Left colon (tissue), 2 donors: ENCODE measurements at regions not wholly inside any gene's neighbourhood (a gene's known extent, or its start where the extent isn't known, plus 50 kb on each side); places are given as distances from the start of the nearest gene placed in this dataset.

ENCODE experiments used
- ATAC-seq: fragments of 200-7000 bp; cut with Tn5 transposase; one replicate; pipeline ENCODE4 v1.9.1; 2020; ENCODE audit warnings: mild to moderate bottlenecking, moderate library complexity
- DNase-seq, 2 donors: peaks; one replicate each; pipeline ENCODE4 v3.0.0-alpha.2; 2020
- intact Hi-C, 2 donors: fragments of 100-400 bp; cut with DNase I in 1 of 2; cut with micrococcal nuclease in 1 of 2; formaldehyde crosslinking; loops; one replicate each; pipeline versions ENCODE4 v1.11.2 to v1.14.0; 2022; cut with DNase I, micrococcal nuclease
- donor health status: DM: no; HTN: no; CAD: no.
- donor health status: DM: yes; HTN: yes; CAD: no.

DNA sequence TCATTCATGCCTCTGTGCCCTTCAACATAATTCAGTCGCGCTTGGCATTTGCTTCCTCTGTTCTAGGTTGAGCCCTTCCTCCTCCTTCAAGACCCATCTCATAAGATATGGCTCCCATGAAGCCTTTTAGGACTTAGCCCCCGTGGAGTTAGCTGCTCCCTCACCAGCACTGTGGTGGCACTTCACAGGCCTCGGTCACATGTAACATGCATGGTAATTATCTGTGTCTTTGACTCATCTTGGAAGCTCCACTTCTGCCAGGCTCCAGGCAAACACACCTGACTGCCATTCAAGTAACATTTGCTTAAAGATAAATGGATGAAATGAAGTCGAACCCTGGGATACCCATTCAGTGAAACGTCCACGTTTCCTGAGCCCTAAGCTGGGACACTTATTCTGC lies 484.7 kb downstream of the EIPR1 start:
- no peak for DNase-seq
- ATAC-seq, result no peak
- intact Hi-C loops, result no loop called here

DNA sequence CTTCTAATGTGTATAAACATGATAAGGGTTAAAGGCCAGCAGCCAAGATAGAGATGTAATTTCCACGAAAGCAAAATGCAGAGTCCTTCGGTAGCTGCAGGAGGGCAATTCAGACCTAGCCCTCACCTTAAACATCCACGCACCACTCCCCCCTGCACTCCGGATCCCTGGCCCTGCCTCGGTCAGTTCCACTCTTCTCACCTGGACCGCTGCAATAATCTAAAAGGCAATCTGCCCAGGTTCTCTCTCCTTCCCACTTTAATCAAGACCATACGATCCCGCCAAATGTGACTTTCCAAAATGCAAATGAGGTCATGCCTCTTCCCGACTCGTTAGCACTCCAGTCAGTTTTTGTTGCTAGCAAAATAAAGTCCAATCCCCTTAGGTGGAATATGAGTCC lies 485.2 kb downstream of the EIPR1 start:
- ATAC-seq (no peak), DNase-seq (no peak)
- intact Hi-C loops, result no loop called here

DNA sequence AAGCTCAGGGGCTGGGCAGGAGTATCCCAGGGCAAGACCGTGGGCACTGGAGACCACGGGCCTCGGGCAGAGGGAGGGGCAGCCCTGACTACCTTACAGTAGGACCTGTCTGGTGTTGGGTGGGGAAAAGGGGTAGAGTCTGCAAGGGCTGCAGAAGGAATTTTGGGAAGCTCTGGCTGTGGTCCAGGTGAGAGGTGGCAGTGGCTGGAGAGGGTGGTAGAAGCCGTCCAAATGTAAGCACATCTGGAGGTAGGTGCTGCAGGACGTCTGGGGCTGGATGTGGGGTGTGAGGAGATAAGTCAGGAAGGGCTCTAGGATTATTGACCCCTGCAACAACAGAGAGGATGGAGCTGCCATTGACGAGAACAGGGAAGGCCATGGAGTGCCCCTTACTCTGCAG lies 486.7 kb downstream of the EIPR1 start:
- DNase-seq (no peak), ATAC-seq (no peak)

DNA sequence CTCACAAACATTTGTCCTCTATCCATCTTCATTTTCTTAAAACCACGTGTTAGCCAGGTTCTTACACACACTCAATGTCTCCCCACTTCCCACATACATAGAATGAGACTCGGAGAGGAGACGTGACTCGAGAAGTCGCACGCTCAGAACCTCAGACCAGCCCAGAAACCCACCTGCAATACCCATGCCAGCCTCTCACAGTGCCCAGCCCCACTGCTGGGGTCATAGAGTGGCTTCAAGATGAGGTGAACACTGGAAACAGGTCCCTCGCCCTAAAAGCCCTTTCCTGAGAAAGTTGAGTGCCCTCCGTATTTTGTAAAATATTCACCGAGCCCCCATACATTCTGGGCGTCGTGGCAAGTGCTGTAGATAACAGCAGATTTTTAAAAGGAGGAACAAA lies 487.4 kb downstream of the EIPR1 start:
- intact Hi-C loops, result no loop called here
- ATAC-seq (no peak), DNase-seq (no peak)

More for the DNA sequence above, 486.7 kb downstream of the EIPR1 start:
- intact Hi-C loops, result no loop called here

DNA sequence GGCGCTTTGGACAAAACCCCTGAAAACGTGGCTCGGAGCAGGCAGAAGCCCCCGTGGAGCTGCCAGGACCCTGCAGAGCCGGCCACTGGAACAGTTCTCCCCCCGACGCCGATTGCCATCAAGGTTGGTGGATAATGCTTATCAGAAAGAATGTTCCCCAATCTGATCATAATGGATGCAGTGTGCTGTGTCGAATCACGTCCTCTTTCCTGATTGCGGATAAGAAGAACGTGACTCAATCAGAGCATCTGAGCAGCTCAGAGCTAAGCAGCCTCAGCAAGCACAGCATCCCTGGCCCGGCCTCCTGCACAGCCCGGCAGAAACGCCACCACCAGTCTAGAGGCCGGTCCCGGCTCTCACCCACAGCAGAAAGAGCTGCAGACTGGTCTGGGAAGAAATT lies 488.0 kb downstream of the EIPR1 start:
- ATAC-seq (no peak), DNase-seq (no peak)
- intact Hi-C loops, result no loop called here

DNA sequence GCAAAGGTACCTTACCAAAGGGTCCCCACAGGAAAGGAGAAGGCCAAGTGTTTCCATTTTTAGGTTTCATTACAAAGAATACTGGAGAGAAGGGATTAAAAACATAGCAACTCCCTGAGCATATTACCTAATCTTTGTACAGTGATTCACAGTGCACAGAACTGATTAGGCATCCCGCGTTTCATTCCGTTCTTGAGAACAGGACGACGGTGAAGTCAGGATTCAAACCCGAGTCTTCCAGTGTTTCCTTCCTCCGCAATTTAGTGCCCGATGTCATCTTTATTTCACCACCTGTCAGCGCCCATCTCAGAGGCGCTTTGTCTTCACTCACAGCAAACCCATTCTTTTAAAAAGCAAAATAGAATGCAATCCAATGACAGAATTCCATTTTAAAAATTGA lies 488.5 kb downstream of the EIPR1 start:
- ATAC-seq, result no peak
- intact Hi-C loops, result no loop called here
- DNase-seq, result no peak

DNA sequence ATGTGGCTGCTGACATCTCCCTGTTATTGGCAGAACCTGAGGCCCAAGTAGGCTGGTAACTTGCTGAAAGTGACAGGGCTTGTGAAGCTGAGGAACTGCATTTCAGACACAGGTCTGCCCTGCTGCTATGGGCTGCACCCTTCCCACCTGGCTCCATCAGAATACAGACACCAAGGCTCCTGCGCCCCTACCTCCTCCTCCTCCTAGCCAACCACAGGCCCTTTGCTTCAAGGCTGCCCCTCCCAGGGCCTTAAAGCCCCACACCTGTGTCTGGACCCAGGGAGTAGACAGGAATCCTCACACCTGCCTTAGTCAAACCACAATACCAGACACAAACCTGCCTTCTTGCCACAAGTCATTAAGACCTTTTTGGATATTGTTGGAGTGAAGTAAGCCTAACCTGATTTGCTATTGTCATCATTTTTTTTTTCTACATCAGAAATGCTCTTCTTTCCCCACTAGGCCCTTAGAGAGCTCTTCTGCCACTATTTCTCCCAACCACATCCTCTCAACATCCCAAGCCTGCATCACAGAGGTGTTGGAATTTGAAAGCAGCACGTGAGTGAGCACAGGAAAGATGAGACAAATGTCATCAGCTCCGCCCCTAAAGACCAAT lies 489.7 kb downstream of the EIPR1 start:
- intact Hi-C loops, result no loop called here
- no peak for DNase-seq
- no peak for ATAC-seq

DNA sequence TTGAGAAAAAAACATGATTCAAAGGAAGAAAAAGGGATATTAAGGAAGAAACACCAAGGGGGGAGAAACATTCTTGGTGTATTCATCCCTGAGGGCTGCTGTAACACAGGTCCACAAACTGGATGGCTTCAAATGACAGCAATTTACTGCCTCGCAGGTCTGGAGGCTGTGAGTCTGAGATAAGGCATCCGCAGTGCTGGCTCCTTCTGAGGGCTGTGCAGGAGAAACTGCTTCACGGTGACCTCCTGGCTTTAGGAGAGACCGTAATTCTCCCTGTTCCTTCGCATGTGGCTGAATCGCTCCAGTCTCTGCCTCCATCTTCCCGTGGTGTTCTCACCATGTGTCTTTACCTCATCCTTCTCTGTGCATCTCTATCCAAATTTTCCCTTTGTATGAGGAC lies 490.7 kb downstream of the EIPR1 start:
- intact Hi-C loops, result no loop called here
- ATAC-seq, result no peak
- no peak for DNase-seq

DNA sequence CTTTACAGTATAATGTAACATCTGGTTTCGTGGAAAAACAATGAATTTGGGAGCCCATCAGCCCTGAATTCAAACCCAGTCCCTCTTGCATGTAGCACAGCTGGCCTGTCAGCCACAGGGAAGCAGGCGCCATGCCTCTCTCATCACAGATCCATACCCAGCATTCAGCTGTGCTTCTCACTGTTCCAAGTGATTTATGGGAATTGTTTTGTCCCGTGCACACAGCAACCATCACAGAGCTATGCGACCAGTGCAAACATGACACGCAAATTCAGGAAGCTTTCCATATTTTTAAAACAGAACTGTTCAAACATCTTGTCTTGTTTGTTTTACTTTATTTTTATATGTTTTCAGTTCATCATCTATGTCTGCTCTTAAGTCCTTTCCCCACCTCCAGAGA lies 496.1 kb downstream of the EIPR1 start:
- intact Hi-C loops, result no loop called here
- no peak for ATAC-seq
- DNase-seq, result no peak

DNA sequence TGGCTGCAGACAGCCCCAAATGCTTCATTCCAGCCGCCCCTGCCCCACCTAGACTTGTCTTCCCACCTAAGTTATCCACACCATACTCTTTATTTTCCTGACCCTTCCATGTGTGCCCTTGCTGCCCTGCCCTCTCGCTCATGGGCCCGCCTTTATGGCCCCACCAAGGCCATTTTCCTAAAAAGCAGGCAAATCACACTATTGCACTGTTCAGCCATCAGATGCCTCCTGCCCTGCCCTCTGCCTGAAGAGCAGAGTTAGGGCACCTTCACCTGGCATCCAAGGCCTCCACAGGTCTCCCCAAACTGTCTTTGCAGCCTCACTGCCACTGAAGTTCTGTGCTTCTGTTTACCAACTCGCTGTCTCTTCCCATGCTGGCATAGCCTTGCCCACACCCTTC lies 496.7 kb downstream of the EIPR1 start:
- intact Hi-C loops, result no loop called here
- ATAC-seq, result no peak
- DNase-seq, result no peak

DNA sequence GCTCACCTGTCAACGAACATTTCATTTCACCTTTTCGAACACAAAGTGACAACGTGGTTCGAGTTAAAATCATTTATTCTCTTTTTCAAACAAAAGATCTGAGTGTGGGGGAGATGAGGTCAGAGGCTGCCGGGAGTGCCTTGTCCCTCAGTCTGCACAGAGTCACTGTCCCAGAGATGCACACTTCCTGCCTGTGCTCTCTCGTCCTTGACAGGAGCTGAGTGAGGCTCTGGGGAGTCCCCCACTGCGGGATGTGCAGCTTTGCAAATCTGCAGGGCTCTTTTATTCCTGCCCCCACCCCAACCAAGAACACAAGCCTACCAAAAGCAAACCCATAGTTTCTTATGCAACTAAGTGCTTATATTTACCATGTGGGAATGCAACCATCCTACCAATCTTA lies 497.8 kb downstream of the EIPR1 start:
- no peak for DNase-seq
- ATAC-seq, result no peak
- intact Hi-C loops, result no loop called here

DNA sequence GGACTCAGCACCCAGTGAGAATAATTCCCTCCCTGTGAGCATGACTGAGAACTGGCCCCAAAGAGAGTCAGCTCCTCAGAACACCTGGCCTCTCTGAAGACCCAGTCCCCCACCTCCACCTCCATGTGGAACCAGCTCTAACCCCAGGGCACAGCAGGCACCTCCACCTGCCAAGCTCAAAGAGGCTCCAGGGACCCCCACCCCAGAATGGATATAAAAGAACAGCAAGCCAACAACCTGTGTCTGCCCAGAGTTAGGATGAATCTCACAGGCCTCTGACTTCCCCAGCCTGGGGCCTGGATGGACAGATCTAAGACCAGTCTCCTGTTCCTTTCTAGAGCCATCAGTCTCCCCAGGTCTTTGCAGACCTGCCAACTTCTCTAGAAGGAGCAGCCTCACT lies 498.5 kb downstream of the EIPR1 start:
- intact Hi-C loops, result no loop called here
- no peak for ATAC-seq
- DNase-seq, result no peak

DNA sequence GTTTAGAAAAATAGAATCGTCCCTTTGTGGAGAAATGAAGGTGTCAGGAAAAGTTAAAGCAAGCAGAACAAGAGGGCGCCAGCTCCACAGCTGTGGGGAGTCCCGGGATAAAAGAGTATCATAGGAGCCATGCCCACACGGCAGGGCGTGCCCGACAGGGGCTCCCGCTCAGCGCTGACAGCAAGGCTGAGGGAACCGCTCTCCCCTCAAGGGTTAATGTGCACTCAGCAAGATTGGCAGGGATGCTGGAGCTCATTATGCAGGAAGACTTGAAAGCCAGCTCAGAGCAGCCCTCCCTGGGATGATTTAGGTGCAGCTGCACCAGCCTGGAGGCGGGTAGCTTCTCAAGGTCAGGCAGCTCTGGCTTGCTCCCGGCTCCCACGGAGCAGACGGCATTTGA lies 500.2 kb downstream of the EIPR1 start:
- no peak for DNase-seq
- intact Hi-C loops, result no loop called here
- no peak for ATAC-seq

DNA sequence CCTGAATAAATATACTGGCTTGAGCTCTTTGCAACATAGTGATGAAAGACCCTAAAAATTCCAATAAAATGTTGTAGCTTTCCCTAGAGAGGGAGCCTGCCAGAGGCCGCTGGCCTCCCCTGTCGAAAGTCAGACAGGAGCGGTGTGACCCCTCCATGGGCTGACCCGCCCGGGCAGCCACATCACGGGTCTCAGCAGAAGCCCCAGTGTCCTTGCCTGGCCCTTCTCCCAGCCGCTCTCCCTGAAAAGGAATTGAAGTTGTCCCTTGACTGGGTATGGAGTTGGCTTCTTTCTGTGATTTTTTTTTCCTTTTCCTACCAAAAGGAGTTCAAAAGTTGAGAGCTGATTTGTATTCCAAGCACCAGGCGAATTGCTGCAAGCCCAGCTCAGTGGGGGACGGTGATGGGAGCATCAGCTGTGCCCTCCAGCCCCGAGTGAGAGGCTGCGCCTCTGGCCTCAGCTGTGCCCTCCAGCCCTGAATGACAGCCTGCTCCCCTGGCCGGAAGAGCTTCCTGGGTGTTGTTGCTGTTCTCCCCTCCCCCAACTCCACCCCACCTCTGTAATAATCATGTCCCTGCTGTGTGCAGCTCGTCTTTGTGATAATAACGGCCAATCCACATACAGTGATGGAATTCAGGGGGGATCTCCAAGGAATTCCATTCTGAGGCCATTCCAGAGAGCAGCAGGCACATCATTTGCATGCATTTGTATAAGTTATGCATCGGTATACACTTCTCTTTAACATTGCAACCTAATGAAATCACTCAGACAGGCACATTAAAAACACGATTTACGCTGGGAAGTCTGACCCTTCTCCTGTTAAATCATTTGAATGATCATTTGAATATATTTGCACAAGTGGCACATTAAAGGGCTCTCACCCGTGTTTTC lies 501.0 kb downstream of the EIPR1 start:
- ATAC-seq (no peak), DNase-seq (no peak)
- intact Hi-C loops, result no loop called here

DNA sequence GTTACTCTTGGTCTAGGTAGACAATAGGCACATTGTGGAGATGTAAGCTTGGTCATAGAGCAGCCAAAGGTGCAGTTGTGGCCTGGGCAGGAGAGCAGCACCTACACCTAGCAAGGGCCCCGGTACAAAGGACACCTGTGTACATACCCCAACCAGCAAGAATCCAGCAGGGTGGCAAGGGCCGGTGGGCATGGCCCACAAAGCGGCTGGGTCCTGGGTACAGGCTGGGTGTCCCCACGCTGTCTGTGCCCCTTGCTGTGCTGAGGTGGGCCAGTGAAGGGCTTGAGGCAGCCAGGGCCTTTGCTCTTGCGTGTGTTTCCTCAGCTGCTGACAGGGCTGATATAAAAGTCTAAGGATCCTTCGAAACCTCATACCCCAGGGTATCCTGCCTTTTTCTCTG lies 501.8 kb downstream of the EIPR1 start:
- DNase-seq (no peak), ATAC-seq (no peak)
- intact Hi-C loops, result no loop called here

DNA sequence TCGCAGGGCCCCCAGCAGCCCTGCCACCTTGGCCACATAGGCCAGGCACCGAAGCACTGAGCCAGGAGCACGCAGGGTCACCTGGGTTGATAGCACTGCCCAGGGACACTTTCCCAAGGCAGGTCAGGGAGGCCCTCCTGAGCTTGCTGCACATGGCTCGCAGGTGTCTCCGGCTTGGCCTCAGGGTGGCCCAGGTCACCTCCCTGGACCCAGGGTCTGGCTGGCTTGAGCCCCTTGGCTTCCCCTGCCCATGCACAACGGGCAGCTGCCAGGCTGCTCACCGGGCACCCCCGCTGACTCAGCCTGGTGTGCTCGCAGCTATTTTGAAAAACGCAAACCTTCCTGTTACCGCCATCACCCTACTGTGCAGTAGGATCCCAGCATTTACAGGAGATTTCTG lies 502.3 kb downstream of the EIPR1 start:
- intact Hi-C loops, result no loop called here
- DNase-seq (no peak), ATAC-seq (no peak)

DNA sequence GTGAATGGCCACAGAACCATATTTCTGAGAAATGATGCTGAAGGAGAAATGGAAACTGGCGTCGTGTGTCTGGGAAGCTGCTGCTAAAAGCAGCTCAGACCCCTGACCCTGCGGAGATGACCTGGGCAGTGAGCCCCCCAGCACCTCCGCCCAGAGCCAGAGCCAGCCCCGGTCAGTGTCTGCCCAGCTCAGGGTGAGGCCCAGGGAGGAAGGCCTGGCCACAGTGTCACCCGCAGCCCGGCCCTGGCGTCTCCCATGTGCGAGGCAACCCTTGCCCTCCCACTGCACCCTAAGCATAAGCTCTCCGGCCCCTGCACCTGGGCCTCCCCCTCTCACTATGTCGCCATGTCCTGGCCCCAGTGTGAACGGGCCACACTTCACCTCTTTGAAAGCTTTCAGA lies 502.8 kb downstream of the EIPR1 start:
- no peak for ATAC-seq
- intact Hi-C loops, result no loop called here
- no peak for DNase-seq

DNA sequence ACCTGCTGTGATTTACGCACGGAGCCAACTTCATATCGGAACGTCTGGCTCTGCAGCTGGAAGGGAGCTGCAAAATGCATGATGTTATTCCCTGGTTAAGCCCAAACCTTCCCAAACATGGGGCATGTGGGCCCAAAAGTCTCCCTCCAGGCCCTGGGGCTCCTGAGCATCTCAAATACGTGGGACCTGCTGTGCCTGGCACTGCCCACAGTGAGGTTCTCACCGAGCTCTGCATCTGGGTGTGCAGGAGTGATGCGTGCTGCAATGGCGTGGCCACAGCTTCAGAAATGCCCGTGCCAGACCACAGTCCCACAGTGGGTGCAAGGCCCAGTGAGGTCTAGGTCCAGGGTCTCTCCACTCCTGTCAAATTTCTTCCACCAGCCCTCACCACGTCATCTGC lies 503.3 kb downstream of the EIPR1 start:
- ATAC-seq (no peak), DNase-seq (no peak)
- intact Hi-C loops, result no loop called here

DNA sequence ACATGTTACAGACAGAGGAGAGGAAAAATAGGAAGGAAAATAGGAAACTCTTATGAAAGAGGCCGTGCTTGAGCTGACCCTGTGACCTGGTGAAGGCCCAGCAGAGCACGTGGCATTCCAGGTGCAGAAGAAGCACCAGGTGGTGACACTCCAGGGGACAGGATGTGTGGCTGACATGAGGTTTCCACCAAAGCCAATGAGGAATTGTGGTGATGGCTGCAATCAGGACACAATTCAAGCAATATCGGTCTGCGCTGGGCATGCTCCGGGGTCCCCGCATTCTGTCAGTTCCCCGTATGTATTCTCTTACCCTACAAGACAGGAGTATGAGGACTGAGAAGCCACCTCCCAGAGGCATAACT lies 504.2 kb downstream of the EIPR1 start:
- ATAC-seq (no peak), DNase-seq (no peak)
- intact Hi-C loops, result no loop called here

DNA sequence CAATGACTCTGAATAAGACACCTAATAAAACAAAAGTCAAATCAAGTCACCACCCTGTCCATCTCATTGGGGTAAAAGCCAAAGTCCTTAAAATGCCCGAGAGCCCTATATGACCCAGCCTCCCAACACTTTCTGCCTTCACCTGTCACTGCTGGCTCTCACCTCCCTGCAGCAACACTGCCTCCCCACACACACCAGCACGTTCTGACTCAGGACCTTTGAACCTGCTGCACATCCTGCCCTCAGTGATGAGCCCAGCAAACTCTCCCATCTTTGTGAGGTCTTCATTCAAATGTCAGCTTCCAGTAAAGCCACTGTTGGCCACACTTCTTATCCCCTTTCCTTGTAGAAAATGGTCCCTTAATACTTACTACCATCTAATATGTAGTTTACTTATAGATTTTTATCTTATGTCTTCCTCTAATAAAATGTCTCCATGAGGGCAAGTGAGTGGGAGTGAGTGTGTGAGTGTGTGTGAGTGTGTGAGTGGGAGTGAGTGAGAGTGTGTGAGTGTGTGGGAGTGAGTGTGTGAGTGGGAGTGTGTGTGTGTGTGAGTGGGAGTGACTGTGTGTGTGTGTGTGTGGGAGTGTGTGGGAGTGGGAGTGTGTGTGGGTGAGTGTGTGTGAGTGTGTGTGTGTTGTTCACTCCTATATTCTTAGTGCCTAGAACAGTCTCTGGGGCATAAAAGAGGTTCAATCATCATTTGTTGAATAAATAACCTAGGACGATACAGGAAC lies 504.7 kb downstream of the EIPR1 start:
- ATAC-seq, result no peak

DNA sequence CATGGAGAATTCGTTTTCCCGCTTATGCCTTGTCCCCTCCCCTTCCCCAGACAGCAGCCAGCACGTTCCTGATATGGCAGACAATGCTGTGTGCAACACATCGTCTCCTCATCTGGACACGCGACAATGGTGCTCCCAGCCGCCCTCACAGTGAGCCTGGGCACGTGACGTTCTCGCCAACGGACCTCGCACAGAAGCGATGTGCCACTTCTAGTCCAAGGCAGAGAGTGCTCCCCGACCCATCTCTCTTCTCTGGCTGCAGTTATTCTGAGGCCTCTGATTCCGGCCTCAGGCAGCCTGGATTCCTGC lies 505.4 kb downstream of the EIPR1 start:
- no peak for ATAC-seq
- DNase-seq, result no peak
- intact Hi-C loops, result no loop called here

More for the DNA sequence above, 504.7 kb downstream of the EIPR1 start:
- no peak for DNase-seq
- intact Hi-C loops, result no loop called here
